GM12892 (cell line): ENCODE measurements at regions not wholly inside any gene's neighbourhood (a gene's known extent, or its start where the extent isn't known, plus 50 kb on each side); places are given as distances from the start of the nearest gene placed in this dataset.

Experiments
- POLR2A ChIP-seq: IDR thresholded peaks from 2 replicates; pipeline ENCODE4 v1.6.1; 2011; ENCODE audit warnings: low read depth, low read length, control low read depth
- POLR2AphosphoS5 ChIP-seq: IDR thresholded peaks from 2 replicates; pipeline ENCODE4 v1.6.1; 2011; ENCODE audit warnings: low read depth, low read length, control low read depth
- TAF1 ChIP-seq: IDR thresholded peaks from 2 replicates; pipeline ENCODE4 v1.6.1; 2011; ENCODE audit warnings: low read depth, mild to moderate bottlenecking, control low read depth, low read length, borderline replicate concordance

DNA sequence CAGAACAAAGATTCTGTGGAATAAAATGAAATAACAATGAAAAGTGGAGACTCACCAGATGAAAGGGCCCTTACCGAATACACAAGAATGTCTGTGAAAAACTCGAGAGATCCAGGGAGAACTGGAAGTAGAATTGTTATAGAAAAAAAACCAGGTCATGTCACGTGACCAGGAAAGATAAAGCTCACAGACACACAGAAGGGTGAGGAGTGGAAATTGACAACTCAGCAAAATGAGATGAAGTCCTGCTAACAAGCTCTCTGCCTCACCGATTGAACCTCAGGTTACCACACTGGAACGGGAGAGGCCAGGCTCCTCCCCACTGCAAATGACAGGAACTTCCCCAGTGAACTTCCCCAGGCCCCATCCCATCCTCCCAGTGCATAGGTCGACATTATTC, 1618.0 kb upstream of the PCDH10 start:
- no peak for TF ChIP-seq POLR2A
- TF ChIP-seq POLR2AphosphoS5, result no peak
- TF ChIP-seq TAF1, result no peak
